ENCODE measurements at regions not wholly inside any gene's neighbourhood (a gene's known extent, or its start where the extent isn't known, plus 50 kb on each side); places are given as distances from the start of the nearest gene placed in this dataset.

GRCh38 chr7:25361863-25362262 is 133.6 kb upstream of the NPVF start:
- no peak for DNase-seq

GRCh38 chr7:25368599-25369201 is 140.4 kb upstream of the NPVF start:
- DNase-seq, result no peak

GRCh38 chr7:25369786-25370185 is 141.5 kb upstream of the NPVF start:
- DNase-seq, result no peak

GRCh38 chr7:25371972-25372371 is 143.7 kb upstream of the NPVF start:
- no peak for DNase-seq

DNA sequence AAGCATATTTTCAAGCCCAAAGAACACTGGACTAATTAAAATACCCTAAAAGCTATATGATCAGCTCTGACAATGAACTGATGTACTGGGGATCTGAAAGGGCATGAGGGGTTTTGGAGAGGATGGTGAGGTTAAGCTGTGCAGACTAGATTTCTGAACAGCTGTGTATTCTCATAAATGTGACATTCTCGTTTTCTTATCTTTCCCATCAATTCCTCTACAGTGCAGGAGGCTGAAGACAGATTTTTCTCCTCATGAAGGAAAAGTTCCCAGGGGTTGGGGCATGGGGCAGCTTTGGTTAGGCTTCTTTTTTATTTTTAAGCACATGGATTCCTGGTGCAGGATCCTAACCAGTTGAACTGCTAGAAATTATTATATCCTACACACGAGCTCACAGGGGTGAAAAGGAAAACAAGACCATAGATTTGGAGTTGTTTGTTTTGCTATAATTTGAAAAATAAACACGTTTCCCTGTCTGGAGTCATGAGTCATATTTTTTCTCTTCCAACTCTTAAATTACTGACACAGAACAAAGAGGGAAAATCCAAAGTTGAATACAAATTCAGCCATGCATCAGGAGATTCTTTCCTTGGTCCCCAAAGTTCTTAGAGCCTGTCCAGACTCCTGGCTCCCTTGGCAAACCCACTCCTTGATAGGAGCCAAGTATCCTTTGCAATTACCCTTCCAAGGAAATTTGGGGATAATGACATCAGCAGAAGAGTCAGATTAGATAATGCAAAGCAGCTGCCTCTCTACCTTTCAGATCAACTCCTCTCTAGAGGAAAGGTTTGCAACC is 147.7 kb upstream of the NPVF start:
- no peak for DNase-seq

- no peak for DNase-seq
Measured at GRCh38 chr7:25379351-25380300, 151.3 kb upstream of the NPVF start.

GRCh38 chr7:25381818-25382589 is 153.7 kb upstream of the NPVF start:
- no peak for DNase-seq

DNA sequence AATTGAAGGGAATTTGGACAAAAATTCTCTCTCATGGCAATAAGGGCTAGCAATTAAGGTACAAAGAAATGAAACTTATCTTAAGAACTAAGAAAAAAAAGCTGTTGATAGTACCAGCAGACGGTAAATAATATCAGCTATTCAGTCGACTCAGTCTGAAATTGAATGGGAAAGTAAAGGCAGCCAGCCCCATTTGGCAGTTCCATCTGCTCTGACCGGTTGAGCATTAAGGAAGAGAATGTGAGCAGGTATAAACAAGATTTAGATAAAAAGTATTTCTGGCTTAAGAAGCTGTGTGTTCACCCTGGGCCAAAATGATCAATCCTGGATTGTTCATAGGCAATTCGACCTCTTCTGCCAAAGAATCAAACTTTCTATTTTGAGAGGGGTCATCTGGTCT is 154.6 kb upstream of the NPVF start:
- DNase-seq, result no peak

DNA sequence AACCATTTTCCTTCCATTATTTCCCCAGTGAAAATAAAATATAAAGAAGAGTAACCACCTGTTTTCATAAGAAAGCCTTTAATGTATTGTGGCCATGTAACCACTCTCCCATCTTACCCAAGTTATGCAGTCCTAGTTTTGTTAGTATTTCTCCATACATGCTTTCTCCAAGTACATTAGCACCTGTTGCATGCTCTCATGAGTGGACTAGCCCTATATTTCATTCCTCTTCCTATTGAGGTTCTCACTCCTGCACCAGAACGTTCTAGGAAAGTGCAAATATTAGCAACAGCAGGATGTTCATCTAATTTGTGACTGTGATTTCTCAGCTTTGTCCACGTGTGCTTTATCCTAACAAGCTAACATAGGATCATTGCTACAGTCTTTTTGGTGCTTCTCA is 155.1 kb upstream of the NPVF start:
- DNase-seq, result no peak

GRCh38 chr7:25384788-25385505 is 156.7 kb upstream of the NPVF start:
- DNase-seq, result no peak

GRCh38 chr7:25385506-25386136 is 157.3 kb upstream of the NPVF start:
- no peak for DNase-seq

DNA sequence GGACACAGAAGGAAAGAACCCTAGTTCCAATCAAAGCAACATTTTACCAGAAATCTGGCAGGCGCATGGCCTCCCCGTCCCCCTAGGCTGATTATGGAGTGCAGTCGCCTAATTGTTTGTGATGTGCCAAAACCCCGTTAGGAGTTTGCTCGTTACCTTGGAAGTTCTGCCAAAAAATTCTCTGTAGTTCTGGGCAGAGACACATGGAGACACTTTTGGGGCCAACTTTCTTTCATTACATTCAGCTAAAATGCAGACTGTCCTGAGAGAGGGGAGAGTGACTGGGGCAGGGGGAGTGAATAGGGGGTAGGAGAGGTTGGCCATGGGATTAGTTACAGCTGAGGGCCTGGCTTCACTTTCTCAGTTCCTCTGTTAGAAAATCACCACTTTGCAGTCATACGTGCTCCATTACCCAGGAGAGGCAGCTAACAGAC is 158.0 kb upstream of the NPVF start:
- DNase-seq, result no peak

GRCh38 chr7:25388681-25389080 is 160.4 kb upstream of the NPVF start:
- no peak for DNase-seq

- DNase-seq, result peak; percentile 39 to 61 (median 46)
Measured at GRCh38 chr7:25389489-25390106, 161.3 kb upstream of the NPVF start.

GRCh38 chr7:25391295-25391861 is 163.1 kb upstream of the NPVF start:
- peak in 3 of 4 experiments; percentile 3 to 27 (median 19) for DNase-seq

GRCh38 chr7:25391961-25392587 is 163.8 kb upstream of the NPVF start:
- DNase-seq, result no peak

GRCh38 chr7:25392588-25393338 is 164.5 kb upstream of the NPVF start:
- no peak for DNase-seq

DNA sequence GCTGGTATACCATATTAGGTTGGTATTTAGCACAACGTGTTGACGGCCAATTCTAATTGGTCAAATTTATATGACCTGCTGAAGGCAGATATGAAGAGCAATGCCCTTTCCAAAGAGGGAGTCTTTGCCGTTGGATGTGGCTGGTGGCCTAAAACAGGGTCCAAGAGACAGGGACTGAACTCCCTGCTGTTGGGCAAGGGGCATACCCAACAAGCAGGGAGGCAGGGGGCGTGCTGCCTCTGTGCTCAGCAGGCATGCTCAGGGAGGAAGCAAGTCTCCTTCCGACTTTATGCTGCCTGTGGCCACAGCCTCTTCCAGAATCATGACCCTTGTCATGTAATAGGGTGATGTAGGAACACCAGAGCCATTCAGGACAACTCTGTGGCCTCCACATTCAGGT is 167.7 kb upstream of the NPVF start:
- DNase-seq, result no peak

GRCh38 chr7:25396668-25397067 is 168.4 kb upstream of the NPVF start:
- DNase-seq, result no peak

Measured in suppressor macrophage (primary cell).